ENCODE measurements at regions not wholly inside any gene's neighbourhood (a gene's known extent, or its start where the extent isn't known, plus 50 kb on each side); places are given as distances from the start of the nearest gene placed in this dataset.

- TF ChIP-seq CTCF (IDR thresholded peaks at IDR 0.05) (no peak), POLR2A (IDR thresholded peaks at IDR 0.05) (no peak)
Observed at GRCh38 chr7:32216759-32217158, 146.6 kb upstream of the PDE1C start.
